OCI-LY1 (cell line): ENCODE measurements at regions not wholly inside any gene's neighbourhood (a gene's known extent, or its start where the extent isn't known, plus 50 kb on each side); places are given as distances from the start of the nearest gene placed in this dataset.

Experiments used
- H2AFZ ChIP-seq: fragments of 200-600 bp; sonication (generic), shearing (Covaris generic); 2 replicates; pipeline ENCODE4 v1.6.0; 2014; ENCODE audit warnings: antibody characterized with exemption, mild to moderate bottlenecking, low read length
- H3F3A ChIP-seq: fragments of 200-600 bp; sonication (generic), shearing (Covaris generic); 2 replicates; pipeline ENCODE4 v1.6.0; 2014; ENCODE audit warnings: mild to moderate bottlenecking, antibody characterized with exemption, low read length, moderate library complexity; ENCODE audit not compliant: insufficient read depth
- H3K27ac ChIP-seq: fragments of 200-600 bp; sonication (generic); 2 replicates; pipeline ENCODE4 v1.5.1; 2014; ENCODE audit warnings: low read length, mixed run types, mild to moderate bottlenecking, low read depth; ENCODE audit not compliant: poor library complexity, severe bottlenecking
- H3K27me3 ChIP-seq: fragments of 200-600 bp; sonication (generic); 2 replicates; pipeline ENCODE4 v1.6.0; 2014; ENCODE audit warnings: antibody characterized with exemption, mild to moderate bottlenecking, low read length, moderate library complexity; ENCODE audit not compliant: insufficient read depth
- H3K36me3 ChIP-seq: fragments of 200-600 bp; sonication (generic); 2 replicates; pipeline ENCODE4 v1.6.1; 2014; ENCODE audit warnings: mild to moderate bottlenecking, antibody characterized with exemption, low read length, moderate library complexity, mixed read lengths; ENCODE audit not compliant: insufficient read depth
- H3K4me1 ChIP-seq: fragments of 200-600 bp; sonication (generic); 2 replicates; pipeline ENCODE4 v1.5.1; 2014; ENCODE audit warnings: mild to moderate bottlenecking, low read length, moderate library complexity; ENCODE audit not compliant: insufficient read depth, severe bottlenecking
- H3K4me2 ChIP-seq: fragments of 200-600 bp; sonication (generic), shearing (Covaris generic); 2 replicates; pipeline ENCODE4 v1.6.1; 2014; ENCODE audit warnings: low read length
- H3K4me3 ChIP-seq: fragments of 200-600 bp; sonication (generic); 2 replicates; pipeline ENCODE4 v1.5.1; 2014; ENCODE audit warnings: low read length, low read depth, mild to moderate bottlenecking, mixed read lengths; ENCODE audit not compliant: poor library complexity, severe bottlenecking
- H3K79me2 ChIP-seq: fragments of 200-600 bp; shearing (Covaris generic); 2 replicates; pipeline ENCODE4 v1.6.1; 2016; ENCODE audit warnings: mixed run types, low read length, mixed read lengths; ENCODE audit not compliant: insufficient read depth
- H3K9ac ChIP-seq: fragments of 200-600 bp; sonication (generic), shearing (Covaris generic); 2 replicates; pipeline ENCODE4 v1.6.1; 2014; ENCODE audit warnings: mild to moderate bottlenecking, low read length, mixed read lengths
- H3K9me2 ChIP-seq: fragments of 200-600 bp; sonication (generic), shearing (Covaris generic); 2 replicates; pipeline ENCODE4 v1.6.1; 2014; ENCODE audit warnings: low read depth, mild to moderate bottlenecking, low read length, mixed read lengths
- H3K9me3 ChIP-seq: fragments of 200-600 bp; shearing (Covaris generic); 2 replicates; pipeline ENCODE4 v1.6.1; 2014; ENCODE audit warnings: low read length, mixed read lengths
- H4K20me1 ChIP-seq: fragments of 200-600 bp; sonication (generic), shearing (Covaris generic); 2 replicates; pipeline ENCODE4 v1.6.0; 2016; ENCODE audit warnings: mild to moderate bottlenecking, low read length; ENCODE audit not compliant: insufficient read depth
- CTCF ChIP-seq: fragments of 200-600 bp; sonication (generic), shearing (Covaris generic); IDR thresholded peaks from 2 replicates; pipeline ENCODE4 v1.5.1; 2017; ENCODE audit warnings: mild to moderate bottlenecking, antibody characterized with exemption, low read length, moderate library complexity, mixed read lengths
- EZH2 ChIP-seq: fragments of 200-600 bp; sonication (generic), shearing (Covaris generic); IDR thresholded peaks from 2 replicates; pipeline ENCODE4 v1.8.0; 2017; ENCODE audit warnings: borderline replicate concordance, mixed run types, mild to moderate bottlenecking, antibody characterized with exemption, low read length, moderate library complexity, mixed read lengths

- TF ChIP-seq EZH2: no peak
- TF ChIP-seq CTCF: no peak
- Histone ChIP-seq H3K36me3 (no peaks in the 10 kb centered on the region), H3K27me3 (no peaks in the 10 kb centered on the region), H3F3A (no peaks in the 10 kb centered on the region), H3K79me2 (no peaks in the 10 kb centered on the region), H4K20me1 (no peaks in the 10 kb centered on the region), H3K4me3 (no peak overlapping the region), H2AFZ (no peak overlapping the region), H3K9me3 (no peaks in the 10 kb centered on the region), H3K9me2 (no peaks in the 10 kb centered on the region), H3K9ac (no peak overlapping the region), H3K4me2 (no peak overlapping the region), H3K27ac (no peak overlapping the region), H3K4me1 (no peaks in the 10 kb centered on the region)
Measured at GRCh38 chr1:95308276-95309030, 74.4 kb downstream of the RWDD3 start.

GRCh38 chr1:95309031-95309471, 75.0 kb downstream of the RWDD3 start:
- no peak overlapping the region for H3K4me3 ChIP-seq
- H3K4me2 ChIP-seq: no peak overlapping the region
- no peaks in the 10 kb centered on the region for H3K79me2 ChIP-seq
- no peaks in the 10 kb centered on the region for H4K20me1 ChIP-seq
- H2AFZ ChIP-seq: no peak overlapping the region
- no peak for TF ChIP-seq EZH2
- peak; percentile 35; the same call in 1 of the 2 replicates for TF ChIP-seq CTCF
- no peaks in the 10 kb centered on the region for H3F3A ChIP-seq
- no peaks in the 10 kb centered on the region for H3K9me3 ChIP-seq
- no peaks in the 10 kb centered on the region for H3K9me2 ChIP-seq
- H3K9ac ChIP-seq: no peak overlapping the region
- no peaks in the 10 kb centered on the region for H3K27me3 ChIP-seq
- H3K27ac ChIP-seq: no peak overlapping the region
- no peaks in the 10 kb centered on the region for H3K36me3 ChIP-seq
- no peaks in the 10 kb centered on the region for H3K4me1 ChIP-seq

- no peak overlapping the region for H3K4me2 ChIP-seq
- H3K9me3 ChIP-seq: no peaks in the 10 kb centered on the region
- no peaks in the 10 kb centered on the region for H4K20me1 ChIP-seq
- H3K36me3 ChIP-seq: no peaks in the 10 kb centered on the region
- H2AFZ ChIP-seq: no peak overlapping the region
- no peak overlapping the region for H3K27ac ChIP-seq
- H3F3A ChIP-seq: no peaks in the 10 kb centered on the region
- H3K79me2 ChIP-seq: no peaks in the 10 kb centered on the region
- H3K27me3 ChIP-seq: no peaks in the 10 kb centered on the region
- H3K9ac ChIP-seq: no peak overlapping the region
- no peaks in the 10 kb centered on the region for H3K9me2 ChIP-seq
- TF ChIP-seq CTCF (no peak), EZH2 (no peak)
- H3K4me3 ChIP-seq: no peak overlapping the region
- no peaks in the 10 kb centered on the region for H3K4me1 ChIP-seq
Measured at GRCh38 chr1:95311014-95311413, 77.0 kb downstream of the RWDD3 start.
